A673 (cell line): ENCODE measurements at regions not wholly inside any gene's neighbourhood (a gene's known extent, or its start where the extent isn't known, plus 50 kb on each side); places are given as distances from the start of the nearest gene placed in this dataset.

Experiments used
- EZH2 ChIP-seq: fragments of 200-600 bp; sonication (generic); IDR thresholded peaks from 2 replicates; pipeline ENCODE4 v1.6.1; 2017; ENCODE audit warnings: borderline replicate concordance, low read depth, mild to moderate bottlenecking, mixed read lengths, antibody characterized with exemption, low read length; ENCODE audit not compliant: poor library complexity, severe bottlenecking
- TF ChIP-seq, protein P1 (sequence below): fragments of 300-800, 200-600 bp; sonication (generic); conservative IDR thresholded peaks from 2 replicates; pipeline ENCODE4 v1.5.1; 2017; ENCODE audit warnings: low read depth, mild to moderate bottlenecking, antibody characterized with exemption, low read length, moderate library complexity, mixed read lengths

DNA sequence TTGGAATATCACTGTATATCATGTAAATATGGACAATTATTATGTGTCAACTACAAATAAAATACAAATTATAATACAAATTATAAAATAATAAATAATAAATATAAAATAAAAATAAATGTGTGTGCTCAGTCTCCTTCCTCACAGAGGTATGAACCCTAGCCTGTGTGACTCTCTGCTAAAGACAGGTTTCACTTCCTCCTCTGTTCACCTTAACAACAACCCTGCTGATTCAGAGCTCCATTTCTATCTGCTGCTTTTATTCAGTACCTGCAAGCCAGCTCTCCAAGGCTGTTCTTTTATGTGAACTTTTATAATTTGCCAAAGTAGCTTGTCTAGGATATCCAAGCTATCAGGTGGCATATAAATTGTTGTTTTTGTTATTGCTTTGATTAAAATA lies 610.7 kb upstream of the GRM7 start:
- TF ChIP-seq, protein P1, sequence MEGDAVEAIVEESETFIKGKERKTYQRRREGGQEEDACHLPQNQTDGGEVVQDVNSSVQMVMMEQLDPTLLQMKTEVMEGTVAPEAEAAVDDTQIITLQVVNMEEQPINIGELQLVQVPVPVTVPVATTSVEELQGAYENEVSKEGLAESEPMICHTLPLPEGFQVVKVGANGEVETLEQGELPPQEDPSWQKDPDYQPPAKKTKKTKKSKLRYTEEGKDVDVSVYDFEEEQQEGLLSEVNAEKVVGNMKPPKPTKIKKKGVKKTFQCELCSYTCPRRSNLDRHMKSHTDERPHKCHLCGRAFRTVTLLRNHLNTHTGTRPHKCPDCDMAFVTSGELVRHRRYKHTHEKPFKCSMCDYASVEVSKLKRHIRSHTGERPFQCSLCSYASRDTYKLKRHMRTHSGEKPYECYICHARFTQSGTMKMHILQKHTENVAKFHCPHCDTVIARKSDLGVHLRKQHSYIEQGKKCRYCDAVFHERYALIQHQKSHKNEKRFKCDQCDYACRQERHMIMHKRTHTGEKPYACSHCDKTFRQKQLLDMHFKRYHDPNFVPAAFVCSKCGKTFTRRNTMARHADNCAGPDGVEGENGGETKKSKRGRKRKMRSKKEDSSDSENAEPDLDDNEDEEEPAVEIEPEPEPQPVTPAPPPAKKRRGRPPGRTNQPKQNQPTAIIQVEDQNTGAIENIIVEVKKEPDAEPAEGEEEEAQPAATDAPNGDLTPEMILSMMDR, result no peak
- TF ChIP-seq EZH2, result no peak
